GM21515 (cell line): ENCODE measurements at regions not wholly inside any gene's neighbourhood (a gene's known extent, or its start where the extent isn't known, plus 50 kb on each side); places are given as distances from the start of the nearest gene placed in this dataset.
"Not testable (repeated sequence)": the region's sequence is repeated elsewhere in the genome, so short reads cannot be mapped to it uniquely, and the experiment has no call there.

ENCODE experiments used
- ATAC-seq: cut with Tn5 transposase; IDR thresholded peaks from one replicate; pipeline ENCODE4 v1.9.1; 2021; ENCODE audit not compliant: unreplicated experiment

DNA sequence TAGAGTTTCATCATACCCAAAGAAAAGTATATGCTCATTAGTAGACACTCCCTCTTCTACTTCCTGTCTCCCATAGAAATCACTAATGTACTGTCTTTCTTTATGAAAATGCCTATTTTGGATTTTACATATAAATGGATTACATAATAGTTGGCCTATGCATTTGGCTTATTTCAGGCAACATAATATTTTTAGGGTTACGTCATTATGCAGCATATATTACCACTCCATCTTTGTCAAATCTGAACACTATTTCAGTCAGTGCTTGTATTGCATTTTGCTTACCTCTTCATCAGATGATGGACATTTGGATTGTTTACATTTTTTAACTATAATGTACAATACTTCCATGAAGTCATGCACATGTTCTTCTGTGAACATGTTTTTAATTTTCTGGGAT is 1406.1 kb downstream of the LRFN5 start:
- ATAC-seq, result no peak

DNA sequence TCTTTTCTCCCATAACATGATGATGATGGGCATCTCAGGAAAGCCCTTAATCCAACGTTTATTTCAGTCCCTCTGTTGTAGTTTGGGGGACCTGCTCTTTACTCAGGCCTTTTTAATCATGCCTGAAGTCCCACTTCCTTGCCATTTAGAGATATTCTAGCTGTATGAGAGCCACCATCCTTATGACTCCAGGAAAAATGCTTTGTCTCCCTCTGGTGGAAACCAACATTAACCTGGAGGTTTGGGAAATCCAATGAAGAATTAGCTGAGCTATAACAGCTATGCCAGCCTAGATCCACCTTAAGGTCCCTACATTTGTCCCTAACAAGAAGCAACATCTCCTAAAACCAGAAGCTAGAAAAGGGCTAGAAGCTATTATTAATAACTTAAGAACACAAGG is 1399.1 kb downstream of the LRFN5 start:
- no peak for ATAC-seq

DNA sequence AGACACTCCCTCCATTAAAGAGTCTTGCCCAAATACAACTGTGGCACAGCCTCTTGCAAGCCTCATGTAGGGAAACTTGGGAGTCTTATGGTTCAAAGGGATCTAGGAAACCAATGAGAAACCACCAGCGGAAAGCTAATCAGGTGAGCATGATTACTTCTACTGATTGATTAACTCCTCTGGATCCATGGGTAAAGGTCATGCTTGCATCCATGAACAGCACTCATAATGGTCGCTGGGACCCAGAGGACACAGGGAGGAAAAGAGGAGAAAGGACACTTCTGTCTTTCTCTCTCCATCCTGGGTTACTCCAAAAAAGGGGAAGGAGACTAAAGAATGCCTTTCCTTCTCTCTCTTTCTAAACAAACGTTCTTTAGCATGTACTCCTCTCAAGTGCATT is 1397.2 kb downstream of the LRFN5 start:
- ATAC-seq, result no peak

DNA sequence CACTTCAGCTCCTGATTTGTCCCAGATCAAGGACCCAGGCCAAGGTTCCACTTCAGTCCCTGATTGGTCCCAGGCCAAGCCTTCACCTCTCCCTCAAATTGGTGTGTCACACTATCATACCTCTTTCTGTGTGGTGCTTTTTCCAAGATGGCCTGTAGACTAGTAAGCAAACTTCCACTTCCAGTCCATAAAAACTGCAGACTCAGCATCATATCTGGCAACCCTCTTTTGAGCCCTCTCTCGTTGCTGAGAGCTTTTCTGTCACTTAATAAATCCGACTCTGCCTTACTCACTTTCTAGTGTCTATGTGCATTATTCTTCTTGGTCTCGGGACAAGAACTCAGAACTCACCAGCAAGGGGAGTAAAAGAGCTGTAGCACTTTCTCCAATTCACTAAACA is 1395.1 kb downstream of the LRFN5 start:
- ATAC-seq, result no peak

DNA sequence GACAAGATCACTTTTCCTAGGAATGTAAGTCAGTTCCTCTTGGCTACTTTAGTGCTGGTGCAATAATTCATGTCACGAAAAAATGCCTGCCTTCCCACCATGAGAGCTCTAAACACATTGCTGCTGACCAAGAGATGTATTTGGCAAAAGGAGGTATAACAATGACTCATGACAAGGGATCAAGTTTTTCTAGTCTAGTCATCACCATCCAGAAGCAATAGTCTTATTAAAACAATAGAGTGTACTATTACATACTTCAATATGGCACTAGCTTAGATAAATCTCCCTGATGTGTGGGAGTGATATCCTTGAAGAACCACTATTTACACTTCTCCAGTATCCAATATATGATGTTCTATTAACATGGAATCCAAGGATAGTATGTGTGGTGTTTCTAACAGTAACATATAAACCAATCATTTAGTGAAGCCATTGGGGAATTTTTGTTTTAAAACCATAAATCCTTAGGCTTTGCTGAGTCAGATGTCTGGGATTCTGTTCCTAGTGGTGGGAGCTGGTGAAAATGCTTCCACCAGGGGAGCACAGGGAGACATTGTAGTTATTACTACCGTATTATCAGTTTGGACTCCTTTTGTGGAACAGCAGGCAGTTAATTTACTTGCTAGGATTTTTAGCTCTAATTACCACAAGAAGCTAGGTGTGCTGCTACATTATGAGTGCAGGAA is 1387.5 kb downstream of the LRFN5 start:
- no peak for ATAC-seq

DNA sequence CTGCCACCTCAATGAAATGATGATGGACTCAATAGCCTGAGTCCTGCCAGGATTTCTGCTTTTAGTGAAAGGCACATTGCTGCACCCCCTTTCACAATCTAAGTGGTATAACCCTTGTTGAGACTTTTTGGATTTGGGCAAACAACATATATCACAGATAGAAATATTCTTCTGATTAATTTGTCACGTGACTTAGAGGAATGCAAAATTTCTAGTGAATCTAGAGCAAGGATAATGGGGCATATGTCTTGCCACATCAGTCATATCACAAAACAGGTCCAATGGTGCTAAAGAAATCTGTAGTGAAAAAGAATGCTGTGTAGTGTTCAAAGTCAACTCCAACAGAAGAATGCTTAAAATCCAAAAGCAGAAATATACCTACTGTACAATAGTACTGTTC is 1386.3 kb downstream of the LRFN5 start:
- no peak for ATAC-seq

DNA sequence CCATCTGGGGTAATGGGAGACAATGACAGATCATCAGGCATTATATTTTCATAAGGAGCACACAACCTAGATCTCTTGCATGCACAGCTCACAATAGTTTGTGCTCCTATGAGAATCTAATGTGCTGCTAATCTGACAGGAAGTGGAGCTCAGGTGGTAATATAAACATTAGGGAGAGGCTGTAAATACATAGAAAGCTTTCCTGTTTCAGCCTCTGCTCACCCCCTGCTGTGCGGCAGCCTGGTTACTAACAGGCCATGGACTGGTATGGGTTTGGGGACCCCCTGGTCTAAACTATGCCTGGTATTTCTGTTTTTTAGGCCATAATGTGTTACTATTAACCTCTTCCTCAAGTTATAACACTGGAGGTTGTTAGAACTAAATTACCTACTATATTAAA is 1373.7 kb downstream of the LRFN5 start:
- ATAC-seq, result no peak

DNA sequence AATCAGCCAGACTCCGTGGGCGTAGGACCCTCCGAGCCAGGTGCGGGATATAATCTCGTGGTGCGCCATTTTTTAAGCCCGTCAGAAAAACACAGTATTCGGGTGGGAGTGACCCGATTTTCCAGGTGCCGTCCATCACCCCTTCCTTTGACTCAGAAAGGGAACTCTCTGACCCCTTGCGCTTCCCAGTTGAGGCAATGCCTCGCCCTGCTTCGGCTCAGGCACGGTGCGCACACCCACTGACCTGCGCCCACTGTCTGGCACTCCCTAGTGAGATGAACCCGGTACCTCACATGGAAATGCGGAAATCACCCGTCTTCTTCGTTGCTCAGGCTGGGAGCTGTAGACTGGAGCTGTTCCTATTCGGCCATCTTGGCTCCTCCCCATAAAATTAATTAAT is 1366.5 kb downstream of the LRFN5 start:
- ATAC-seq, result not testable (repeated sequence)

DNA sequence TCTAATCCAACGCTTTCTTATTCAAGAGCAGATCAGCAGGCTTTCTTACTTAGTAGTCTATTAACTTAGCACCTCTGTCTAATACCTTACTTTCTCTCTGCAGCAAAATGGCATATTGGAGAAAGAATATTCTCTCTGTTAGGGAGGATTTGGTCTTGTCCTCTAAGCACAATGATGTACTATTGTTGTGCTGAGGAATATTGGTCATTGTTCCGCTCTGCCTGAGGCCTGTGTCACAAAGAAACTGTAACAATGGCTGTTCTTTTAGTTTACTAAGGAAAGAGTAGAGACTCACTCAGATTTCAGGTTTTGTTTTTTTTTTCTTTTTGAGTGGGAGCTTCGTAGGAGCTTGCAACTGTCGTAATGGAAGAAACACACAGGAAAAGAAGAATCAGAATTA is 1358.8 kb downstream of the LRFN5 start:
- ATAC-seq, result no peak

DNA sequence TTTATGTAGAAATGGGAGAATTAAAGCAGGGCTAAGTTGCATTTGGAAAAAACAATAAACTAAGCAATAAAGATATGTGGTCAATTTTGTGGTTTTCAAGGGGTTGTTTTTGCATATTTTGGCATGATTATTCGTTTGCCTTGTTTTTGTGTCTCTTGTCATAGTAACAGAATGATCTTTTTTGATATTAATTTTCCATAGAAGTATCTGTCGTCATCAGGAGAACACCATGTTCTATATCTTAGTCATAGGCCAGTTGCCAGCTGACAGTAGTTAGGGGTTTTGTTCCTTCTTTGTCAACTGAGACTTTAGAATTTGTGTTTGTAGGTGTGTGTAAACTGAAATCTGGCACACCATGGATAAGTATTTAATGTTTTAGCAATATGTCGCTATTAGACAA is 1354.8 kb downstream of the LRFN5 start:
- ATAC-seq, result no peak

DNA sequence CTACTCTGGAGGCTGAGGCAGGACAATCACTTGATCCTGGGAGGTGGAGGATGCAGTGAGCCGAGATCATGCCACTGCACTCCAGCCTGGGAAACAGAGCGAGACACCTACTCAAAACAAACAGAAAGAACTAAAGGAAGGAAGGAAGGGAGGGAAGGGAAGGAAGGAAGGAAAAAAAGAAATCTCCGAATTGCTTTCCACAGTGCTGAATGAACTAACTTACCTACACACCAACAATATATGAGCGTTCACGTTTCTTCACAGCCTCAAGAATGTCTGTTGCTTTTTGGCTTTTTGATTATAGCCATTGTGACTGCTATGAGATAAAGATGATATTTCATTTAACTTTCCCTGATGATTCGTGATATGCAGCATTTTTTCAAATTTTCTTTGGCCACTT is 1343.7 kb downstream of the LRFN5 start:
- ATAC-seq, result no peak

DNA sequence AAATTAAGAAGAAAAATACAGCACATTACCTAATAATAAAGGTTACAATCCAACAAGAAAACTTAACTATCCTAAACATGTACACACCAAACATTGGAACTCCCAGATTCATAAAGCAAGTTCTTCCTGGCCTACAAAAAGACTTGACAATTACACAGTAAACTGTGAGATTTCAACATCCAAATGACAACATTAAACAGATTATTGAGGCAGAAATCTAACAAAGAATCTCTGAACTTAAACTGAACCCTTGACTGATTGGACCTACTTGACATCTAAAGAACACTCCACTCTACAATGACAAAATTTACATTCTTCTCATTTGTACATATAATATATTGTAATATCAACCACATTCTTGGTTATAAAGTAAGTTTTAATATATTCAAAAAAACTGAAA is 1341.3 kb downstream of the LRFN5 start:
- no peak for ATAC-seq

DNA sequence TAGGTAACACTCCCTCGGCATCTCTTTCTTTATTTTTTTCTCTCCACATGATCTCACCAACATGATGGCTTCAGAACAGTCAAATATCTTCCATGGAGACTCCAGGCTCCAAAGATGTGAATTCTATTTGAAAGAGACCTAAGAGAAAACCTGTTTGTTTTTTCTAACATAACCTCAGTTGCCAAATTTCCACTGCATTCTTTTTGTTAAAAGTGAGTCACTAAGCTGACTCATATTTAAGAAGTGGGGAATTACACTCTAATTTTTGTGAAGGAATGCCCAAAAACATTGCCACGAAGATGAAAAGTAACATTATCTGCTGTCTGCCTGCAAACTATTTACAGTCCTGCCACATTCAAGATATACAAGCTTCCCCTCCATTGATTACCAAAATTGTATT is 1337.6 kb downstream of the LRFN5 start:
- no peak for ATAC-seq

DNA sequence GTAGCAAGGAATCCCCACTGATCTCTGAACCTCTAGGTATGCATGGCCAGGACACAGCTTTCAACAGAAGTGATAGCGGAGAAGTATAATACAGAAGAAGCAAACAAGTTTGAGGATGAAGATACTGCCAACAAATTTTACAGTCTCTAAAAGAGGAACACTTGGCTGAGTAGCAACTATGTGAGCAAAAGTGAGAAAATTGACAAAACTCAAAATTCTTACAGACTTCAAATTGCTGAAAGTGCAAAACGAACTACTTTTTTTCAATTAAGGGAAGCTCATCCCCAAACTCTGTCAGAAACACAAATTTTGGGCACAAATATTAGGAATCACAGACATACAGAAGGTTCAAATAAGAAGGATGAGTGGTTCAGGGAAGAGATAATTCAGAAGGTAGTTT is 1324.6 kb downstream of the LRFN5 start:
- no peak for ATAC-seq

DNA sequence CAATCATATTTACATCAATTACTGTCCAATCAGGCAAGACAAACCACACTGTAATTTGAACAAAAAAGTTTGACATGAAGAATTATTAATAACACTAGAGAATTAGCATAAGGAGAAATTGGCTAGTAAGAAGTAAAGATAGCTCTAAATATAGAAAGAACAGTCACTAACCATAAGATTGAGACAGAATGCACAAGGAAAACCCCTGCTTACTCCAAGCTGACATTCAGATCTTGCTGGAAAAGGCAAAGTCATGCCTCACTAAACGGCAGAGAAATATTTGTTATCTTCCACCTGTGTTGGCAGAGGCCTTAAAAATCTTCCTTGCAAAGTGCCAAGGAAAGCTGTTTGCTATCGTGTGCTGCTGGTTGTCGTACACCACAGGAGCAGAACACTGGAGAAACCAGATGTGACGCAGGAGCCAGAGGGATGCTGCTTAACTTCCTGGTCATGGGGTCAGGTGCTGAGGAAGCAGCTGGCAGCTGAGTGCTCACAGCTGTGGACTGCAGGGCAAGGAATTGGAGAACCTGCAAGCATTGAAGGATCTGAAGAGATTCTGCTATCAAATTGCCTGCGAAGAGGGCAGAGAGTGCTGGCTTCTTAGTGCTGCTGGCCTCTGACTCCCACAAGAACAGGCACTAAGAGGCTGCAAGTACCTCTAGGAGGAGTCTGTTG is 1323.3 kb downstream of the LRFN5 start:
- ATAC-seq, result no peak

DNA sequence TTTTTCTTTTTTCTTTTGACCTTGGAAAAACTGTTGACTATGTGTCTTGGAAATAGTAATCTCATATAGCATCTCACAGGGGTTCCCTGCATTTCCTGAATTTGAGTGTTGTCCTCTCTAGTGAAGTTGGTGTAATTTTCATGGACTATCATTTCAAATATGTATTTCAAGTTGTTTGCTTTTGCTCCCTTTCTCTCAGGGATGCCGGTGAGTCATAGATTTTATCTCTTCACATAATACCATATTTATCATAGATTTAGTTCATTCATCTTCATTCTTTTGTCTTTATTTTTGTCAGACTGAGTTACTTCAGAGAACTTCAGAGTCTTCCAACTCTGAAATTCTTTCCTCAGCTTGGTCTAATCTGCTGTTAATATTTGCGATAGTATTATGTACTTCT is 1320.6 kb downstream of the LRFN5 start:
- no peak for ATAC-seq

DNA sequence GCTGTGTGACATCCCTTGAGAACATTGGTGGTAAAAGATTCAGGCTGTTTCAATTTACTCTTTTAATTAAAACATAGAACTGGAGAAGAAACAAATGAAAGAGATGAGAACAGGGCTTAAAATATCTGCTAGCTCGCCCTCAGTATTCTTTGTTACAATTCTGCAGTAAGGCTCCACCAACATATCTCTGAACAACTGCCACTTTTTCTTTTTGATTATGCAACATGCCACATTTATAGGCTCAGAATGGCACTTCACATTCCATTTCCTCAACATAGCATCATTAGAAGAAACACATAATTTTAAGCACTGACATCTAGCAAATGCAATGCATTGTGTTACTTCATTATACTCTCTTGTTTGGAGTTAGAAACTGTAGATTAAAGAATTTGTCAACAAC is 1315.2 kb downstream of the LRFN5 start:
- ATAC-seq, result no peak

DNA sequence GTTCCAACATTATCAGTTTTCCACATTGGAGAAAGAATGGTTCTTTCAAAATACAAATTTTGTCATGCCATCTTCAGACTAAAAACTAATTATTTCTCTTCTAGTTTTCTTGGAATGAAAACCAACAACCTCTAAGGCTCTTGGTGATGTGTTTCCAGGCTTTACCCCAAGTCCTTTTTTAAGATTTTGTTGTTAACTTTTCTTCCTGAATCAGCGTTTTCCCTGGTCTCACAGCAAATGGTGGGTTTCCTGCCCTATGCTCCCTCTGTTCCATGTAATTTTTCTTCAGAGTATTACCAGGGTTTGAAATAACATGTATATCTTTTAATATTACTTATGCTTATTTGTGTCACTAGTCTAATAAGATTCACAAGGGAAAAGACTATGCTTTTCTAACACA is 1311.9 kb downstream of the LRFN5 start:
- ATAC-seq, result no peak

DNA sequence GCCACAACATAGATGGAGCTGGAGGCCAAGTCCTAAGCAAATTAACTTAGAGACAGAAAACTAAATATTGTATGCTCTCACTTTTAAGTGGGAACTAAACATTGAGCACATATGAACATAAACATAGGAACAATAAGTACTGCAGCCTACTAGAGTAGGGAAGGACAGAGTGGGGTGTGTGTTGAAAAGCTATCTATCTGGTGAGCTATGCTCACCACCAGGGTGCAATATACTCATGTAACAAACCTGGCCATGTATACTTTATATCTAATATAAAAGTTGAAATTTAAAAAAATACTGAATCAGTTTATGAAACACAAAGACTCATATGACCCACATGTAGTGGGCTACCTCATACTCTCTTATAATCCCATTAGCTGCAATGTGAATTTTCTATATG is 1305.0 kb downstream of the LRFN5 start:
- ATAC-seq, result no peak

DNA sequence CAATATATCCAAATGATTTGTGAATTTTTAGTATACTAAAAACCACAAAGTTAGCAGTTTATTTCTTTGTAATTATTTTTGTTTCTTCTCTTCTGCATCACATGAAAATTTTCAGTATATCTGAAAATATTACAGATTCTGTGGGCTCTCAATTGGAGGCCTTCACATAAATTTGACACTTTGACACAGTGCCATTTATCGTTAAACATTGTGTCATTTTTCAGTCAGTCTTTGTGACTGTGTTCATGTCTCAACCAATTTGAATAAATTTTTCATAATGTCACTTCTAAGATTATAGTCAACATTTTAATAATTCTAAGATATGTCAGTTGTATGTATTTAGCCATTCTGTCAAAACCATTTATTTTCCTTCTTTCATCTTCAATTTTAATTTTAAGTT is 1303.0 kb downstream of the LRFN5 start:
- no peak for ATAC-seq

DNA sequence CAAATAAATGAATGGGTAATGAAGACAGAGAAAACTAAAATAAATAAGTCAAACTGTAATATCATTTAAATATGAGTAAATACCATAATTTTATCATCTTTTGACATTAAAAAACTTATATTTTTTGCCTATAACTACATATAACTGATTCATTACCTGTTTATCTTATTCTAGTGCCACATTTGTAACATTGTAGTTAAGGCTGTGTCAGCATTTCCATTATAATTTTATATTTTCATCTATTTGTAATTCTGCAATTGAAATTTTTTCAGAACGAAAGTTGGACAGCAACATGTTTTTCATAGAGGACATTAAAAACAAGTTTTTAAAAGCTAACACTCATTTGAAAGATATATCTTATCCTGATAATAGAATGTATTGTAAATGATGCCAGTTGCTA is 1286.5 kb downstream of the LRFN5 start:
- ATAC-seq, result no peak

DNA sequence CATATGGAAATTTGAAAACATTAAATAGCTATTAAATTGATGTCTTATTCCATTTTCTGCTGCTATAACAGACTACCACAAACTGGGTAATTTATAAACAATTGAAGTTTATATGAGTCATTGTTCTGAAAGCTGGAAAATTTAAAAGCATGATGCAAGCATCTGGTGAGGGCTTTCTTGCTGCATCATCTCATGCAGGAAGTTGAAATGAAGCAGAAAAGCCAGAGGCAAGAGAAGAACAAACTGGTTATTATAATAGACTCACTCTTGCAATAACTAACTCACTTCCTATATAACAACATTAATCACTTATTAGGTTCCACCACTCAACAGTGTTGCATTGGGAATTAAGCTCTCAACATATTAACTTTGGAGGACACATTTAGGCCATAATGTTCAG is 1277.4 kb downstream of the LRFN5 start:
- ATAC-seq, result no peak

DNA sequence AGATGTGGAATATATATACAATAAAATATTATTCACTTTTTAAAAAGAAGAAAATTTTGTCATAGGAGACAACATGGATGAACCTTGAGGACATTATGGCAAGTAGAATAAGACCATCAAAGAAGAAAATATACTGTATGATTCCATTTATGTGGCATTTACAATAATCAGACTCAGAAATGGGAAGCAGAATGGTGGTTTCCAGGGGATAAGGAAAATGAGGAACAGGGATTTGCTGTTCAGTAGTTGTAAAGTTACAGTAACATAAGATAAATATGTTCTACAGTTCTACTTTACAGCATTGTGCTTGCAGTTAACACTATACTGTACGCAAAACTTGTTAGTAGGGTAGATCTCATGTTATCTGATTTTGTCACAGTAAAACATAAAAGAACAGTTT is 1271.0 kb downstream of the LRFN5 start:
- ATAC-seq, result no peak
